ENCODE measurements at regions not wholly inside any gene's neighbourhood (a gene's known extent, or its start where the extent isn't known, plus 50 kb on each side); places are given as distances from the start of the nearest gene placed in this dataset.
"Not testable (repeated sequence)": the region's sequence is repeated elsewhere in the genome, so short reads cannot be mapped to it uniquely, and the experiment has no call there.

DNA sequence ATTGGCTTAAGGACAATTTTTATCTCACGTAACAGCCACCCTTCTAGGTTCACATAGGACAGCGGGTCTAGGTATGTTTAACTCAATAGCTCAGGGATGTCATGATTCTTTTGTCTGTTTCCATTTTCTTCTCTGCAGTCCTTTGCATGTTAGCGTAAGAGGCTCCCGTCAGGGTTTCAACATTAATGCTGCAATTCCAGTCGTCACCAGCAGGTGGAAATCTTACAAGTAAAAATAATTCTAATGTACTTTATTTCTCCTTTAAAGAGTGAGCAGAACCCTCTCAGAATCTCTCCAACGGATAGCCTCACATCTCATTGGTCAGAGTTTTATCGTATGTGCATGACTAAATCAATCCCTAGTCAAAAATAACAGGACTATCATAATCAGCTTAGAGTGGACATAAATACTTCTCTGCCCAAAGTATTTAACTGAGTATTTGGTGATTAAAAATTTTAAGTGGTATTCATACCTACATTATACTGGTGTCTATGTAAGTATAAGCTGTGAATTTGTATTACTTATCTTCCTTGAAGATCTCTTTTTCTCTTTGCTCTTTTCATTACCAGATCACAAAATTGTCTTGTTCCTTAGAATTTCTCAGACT lies 487.2 kb upstream of the GCFC2 start:
- no peak for ATAC-seq
- intact Hi-C loops (cut with DNase I) = loop anchor here (10.0 kb wide), 1 partner anchor 413 kb away; no protein-coding TSS in a partner anchor
- no peak for DNase-seq (ENCODE audit: missing footprints)

- ATAC-seq = no peak
Measured at GRCh38 chr2:76197428-76197827, 486.7 kb upstream of the GCFC2 start.

GRCh38 chr2:76194031-76194775 lies 483.5 kb upstream of the GCFC2 start:
- intact Hi-C loops (cut with DNase I) = loop anchor here (10.0 kb wide), 1 partner anchor 409 kb away; no protein-coding TSS in a partner anchor
- ATAC-seq = no peak
- DNase-seq (ENCODE audit: missing footprints) = no peak

More at GRCh38 chr2:76197428-76197827, 486.7 kb upstream of the GCFC2 start:
- no peak for DNase-seq (ENCODE audit: missing footprints)
- intact Hi-C loops (cut with DNase I) = loop anchor here (10.0 kb wide), 1 partner anchor 413 kb away; no protein-coding TSS in a partner anchor

GRCh38 chr2:76193089-76193488 lies 482.4 kb upstream of the GCFC2 start:
- DNase-seq (ENCODE audit: missing footprints) = no peak
- intact Hi-C loops (cut with DNase I) = loop anchor here (10.0 kb wide), 1 partner anchor 408 kb away; no protein-coding TSS in a partner anchor
- no peak for ATAC-seq

DNA sequence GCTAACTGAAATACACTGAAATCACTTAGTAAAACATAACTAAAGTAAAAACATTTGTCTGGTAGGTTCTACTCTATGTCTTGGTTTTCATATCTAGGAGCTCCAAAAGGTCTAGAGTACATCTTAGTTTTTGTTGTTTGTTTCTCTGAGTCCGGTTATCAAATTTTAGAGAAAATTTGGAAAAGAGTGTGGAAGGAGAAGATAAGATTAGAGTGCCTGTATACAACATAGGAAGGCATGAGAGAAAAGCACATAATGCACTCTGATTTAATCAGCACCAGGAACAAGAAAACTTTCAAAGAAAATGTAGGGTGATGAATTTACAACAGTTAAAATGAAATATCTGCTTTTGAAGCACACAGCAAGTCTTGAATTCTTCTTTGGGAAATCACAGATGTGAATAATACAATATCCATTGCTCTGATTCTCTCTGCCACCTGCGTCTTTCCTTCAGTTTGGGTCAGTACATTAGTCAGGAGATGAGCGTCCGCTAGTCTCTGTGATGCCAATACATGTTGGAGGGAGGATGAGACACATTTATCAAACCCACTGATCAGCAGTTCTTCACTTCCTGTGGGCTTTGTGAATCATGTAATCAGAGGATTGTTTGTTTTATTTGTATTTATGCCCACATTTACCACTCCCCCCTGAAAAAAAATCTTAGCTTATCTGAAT lies 477.8 kb upstream of the GCFC2 start:
- intact Hi-C loops (cut with DNase I) = no loop called here
- ATAC-seq = no peak
- DNase-seq (ENCODE audit: missing footprints) = no peak

DNA sequence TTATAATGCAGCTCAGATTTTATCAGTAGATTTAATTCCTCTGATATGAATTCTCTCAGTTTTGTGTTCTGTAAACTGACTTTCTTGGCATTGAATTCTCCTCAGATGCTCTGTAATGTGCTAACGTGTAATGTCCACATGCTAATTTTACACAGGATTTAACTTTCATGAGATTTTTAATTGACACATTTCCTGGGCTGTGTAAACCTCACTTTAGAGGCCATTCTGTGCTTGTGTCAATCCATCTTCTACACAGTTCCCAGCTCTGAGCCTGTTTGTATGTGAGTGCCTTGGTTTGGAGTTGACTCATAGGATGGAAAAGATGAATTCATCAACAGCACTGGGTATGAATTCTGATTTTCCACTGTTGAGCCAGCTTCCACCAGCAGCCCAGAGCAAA lies 476.7 kb upstream of the GCFC2 start:
- ATAC-seq (no peak), DNase-seq (ENCODE audit: missing footprints) (no peak)
- intact Hi-C loops (cut with DNase I) = no loop called here

DNA sequence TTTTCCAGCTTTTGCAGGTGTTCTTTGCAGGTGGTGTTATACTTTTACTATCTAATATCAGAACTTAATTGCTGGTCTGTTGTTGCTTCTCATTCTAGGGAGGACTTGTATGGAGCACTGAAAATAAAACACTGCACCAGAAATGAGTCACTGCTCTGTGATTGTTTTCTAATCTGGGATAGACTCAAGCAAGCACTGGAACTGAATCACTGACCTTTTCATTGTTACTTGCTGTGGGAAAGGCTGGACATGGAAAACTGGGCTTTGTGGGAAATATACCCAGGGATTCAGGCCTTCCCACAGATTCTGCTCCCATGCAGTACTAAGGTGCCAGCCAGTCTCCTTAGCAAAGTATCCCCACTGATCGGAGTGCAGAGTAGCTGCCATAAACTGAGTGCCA lies 470.0 kb upstream of the GCFC2 start:
- DNase-seq (ENCODE audit: missing footprints) (no peak), ATAC-seq (no peak)
- intact Hi-C loops (cut with DNase I) = no loop called here

DNA sequence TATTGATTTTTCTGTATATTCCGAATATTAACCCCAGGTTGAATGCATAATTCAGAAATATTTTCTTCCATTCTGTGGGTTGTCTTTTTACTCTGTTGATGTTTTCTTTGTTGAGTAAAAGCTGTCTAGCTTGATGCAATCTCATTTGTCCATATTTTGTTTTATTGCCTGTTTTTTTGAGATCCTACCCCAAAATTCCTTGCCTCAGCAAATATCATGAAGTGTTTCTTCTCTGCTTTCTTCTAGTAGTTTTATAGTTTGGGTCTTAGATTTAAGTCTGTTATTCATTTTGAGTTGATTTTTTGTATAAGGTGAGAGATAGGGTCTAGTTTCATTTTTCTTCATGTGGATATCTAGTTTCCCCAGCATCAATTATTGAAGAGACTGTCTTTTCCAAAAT lies 467.9 kb upstream of the GCFC2 start:
- intact Hi-C loops (cut with DNase I) = no loop called here
- no peak for DNase-seq (ENCODE audit: missing footprints)
- no peak for ATAC-seq

GRCh38 chr2:76175295-76175694 lies 464.6 kb upstream of the GCFC2 start:
- DNase-seq (ENCODE audit: missing footprints) (no peak), ATAC-seq (no peak)
- intact Hi-C loops (cut with DNase I) = no loop called here

DNA sequence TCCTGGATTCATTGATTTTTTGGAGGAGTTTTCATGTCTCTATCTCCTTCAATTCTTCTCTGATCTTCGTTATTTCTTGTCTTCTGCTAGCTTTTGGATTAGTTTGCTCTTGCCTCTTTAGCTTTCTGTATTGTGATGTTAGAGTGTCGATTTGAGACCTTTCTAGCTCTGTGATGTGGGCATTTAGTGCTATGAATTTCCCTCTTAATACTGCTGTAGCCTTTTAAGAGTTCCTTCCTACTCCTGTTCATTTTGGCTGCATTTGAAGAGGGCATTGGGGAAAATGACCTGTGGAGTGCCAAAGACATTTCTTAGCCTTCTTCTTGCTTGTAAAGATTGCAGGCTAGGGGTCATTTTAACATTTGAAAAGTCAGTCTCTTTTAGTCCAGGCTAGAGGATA lies 463.8 kb upstream of the GCFC2 start:
- intact Hi-C loops (cut with DNase I) = no loop called here
- ATAC-seq (no peak), DNase-seq (ENCODE audit: missing footprints) (no peak)

DNA sequence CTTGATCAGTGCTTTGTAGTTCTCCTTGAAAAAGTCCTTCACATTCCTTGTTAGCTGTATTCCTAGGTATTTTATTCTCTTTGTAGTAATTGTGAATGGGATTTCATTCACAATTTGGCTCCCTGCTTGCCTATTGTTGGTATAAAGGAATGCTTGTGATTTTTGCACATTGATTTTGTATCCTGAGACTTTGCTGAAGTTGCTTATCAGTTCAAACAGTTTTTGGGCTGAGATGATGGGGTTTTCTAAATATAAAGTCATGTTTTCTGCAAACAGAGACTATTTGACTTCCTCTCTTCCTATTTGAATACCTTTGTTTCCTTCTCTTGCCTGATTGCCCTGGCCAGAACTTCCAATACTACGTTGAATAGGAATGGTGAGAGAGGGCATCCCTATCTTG lies 462.5 kb upstream of the GCFC2 start:
- intact Hi-C loops (cut with DNase I); DNase-seq (ENCODE audit: missing footprints): not testable (repeated sequence)

GRCh38 chr2:76172154-76172595 lies 461.5 kb upstream of the GCFC2 start:
- intact Hi-C loops (cut with DNase I); DNase-seq (ENCODE audit: missing footprints); ATAC-seq: not testable (repeated sequence)

More for the DNA sequence above, 462.5 kb upstream of the GCFC2 start:
- not testable (repeated sequence) for ATAC-seq

- no peak for DNase-seq (ENCODE audit: missing footprints)
- intact Hi-C loops (cut with DNase I) = no loop called here
- ATAC-seq = no peak
Measured at GRCh38 chr2:76170856-76171255, 460.1 kb upstream of the GCFC2 start.

DNA sequence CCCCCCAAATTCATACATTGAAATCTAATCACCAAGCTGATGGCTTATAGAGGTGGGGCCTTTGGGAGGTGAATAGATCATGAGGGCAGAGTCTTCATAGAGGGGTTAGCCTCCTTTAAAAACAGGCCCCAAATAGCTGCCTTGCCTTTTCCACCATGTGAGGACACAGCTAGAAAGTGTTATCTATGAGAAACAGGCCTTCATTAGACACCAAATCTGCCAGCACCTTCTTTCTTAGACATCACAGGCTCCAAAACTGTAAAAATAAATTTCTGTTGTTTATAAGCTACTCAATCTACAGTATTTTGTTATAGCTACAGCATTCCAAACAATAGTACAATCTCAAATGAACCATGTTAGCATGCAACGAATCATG lies 459.3 kb upstream of the GCFC2 start:
- ATAC-seq (no peak), DNase-seq (ENCODE audit: missing footprints) (no peak)
- intact Hi-C loops (cut with DNase I) = no loop called here

DNA sequence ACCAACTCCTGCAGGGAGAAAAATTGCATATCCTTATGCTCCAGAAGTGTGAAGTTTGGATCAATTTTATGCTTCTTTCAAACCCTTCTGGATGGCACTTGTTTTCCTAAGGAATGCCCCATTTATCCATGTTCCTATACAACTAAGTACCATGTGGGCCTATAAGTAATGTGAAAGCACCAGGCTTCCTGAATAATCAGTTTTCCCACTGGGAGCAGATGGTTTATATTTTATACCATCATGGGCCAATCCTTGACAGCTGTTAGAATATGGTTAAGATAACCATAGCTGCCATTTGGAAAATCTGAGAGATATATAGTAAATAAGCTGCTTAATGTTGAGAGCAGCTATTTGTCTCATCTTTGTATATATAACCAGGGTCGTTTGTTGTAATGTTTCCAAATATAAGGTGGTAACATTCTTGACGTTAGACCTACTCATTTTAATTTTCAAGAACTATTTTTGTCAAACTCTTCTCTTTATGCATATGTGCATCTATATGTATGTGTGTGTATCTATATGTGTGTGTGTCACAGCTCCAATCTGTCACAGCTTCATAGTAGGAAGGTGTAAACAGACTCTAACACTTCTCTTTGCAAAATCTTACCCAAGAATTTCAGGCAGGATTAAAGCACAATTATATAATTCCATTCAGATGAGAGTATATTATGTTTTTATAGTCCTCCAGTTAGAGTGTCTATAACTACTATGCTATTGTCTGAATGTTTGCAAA lies 458.7 kb upstream of the GCFC2 start:
- intact Hi-C loops (cut with DNase I) = no loop called here
- DNase-seq (ENCODE audit: missing footprints) = no peak
- ATAC-seq = no peak

- DNase-seq (ENCODE audit: missing footprints) = no peak
- intact Hi-C loops (cut with DNase I) = no loop called here
- no peak for ATAC-seq
Measured at GRCh38 chr2:76163860-76164259, 453.1 kb upstream of the GCFC2 start.

GRCh38 chr2:76160670-76161069 lies 450.0 kb upstream of the GCFC2 start:
- ATAC-seq (no peak), DNase-seq (ENCODE audit: missing footprints) (no peak)
- intact Hi-C loops (cut with DNase I) = no loop called here

GRCh38 chr2:76159042-76159648 lies 448.4 kb upstream of the GCFC2 start:
- ATAC-seq (no peak), DNase-seq (ENCODE audit: missing footprints) (no peak)
- intact Hi-C loops (cut with DNase I) = no loop called here

DNA sequence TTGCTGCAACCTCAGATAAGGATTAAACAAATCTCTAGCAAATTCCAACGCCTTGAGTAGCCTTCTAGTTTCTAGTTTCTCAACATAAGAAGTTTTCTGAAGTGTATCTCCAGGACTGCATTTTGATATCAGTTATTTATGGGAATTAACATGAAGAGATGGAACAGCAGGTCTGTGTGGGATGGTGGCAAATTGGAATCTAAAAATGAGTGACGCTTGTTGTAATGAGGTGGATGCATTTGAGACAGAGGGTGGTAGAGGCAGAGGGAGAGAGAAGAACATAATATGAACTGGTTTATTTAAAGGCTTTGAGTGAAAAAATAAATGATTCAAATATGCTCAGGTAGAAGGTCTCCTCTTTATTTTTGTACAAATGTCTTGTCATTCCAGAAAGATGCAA lies 446.8 kb upstream of the GCFC2 start:
- ATAC-seq = no peak
- DNase-seq (ENCODE audit: missing footprints) = no peak
- intact Hi-C loops (cut with DNase I) = no loop called here

Measured in Right ventricle myocardium inferior (tissue), 1 donor.